HCT116 (cell line): ENCODE measurements at regions not wholly inside any gene's neighbourhood (a gene's known extent, or its start where the extent isn't known, plus 50 kb on each side); places are given as distances from the start of the nearest gene placed in this dataset.

Experiments
- ATAC-seq: fragments of 200-7000 bp; cut with Tn5 transposase; 2 replicates; pipeline ENCODE4 v1.9.1; 2020; ENCODE audit warnings: mild to moderate bottlenecking, moderate library complexity
- BruUV-seq: library from RNA; stranded (reverse); fragments of 400-500 nt; replicated peaks from 2 replicates; lab custom pipeline; 2021; lab: Mats Ljungman, UMichigan
- CTCF ChIA-PET: fragments of 300-600 bp; sonication (Branson Sonifier 250); formaldehyde crosslinking; loops from one replicate; lab custom pipeline; 2021; ENCODE audit warnings: antibody characterized with exemption; lab: Charles Lee
- POLR2A ChIA-PET: fragments of 300-600, 350-600 bp; sonication (Branson Sonifier 250); formaldehyde crosslinking; loops from one replicate; lab custom pipeline; 2021; ENCODE audit warnings: antibody characterized with exemption; lab: Charles Lee
- RAD21 ChIA-PET, 2 experiments: fragments of 300-600 bp; sonication (Branson Sonifier 250); formaldehyde crosslinking; loops; one replicate each; lab custom pipeline; 2023; ENCODE audit warnings: low total read pairs in 2 of 2; ENCODE audit not compliant: uncharacterized antibody in 2 of 2, unreplicated experiment in 2 of 2, low non-redundant PET in 1 of 2; lab: Charles Lee
- DNase-seq: peaks from one replicate; pipeline ENCODE4 v3.0.0-alpha.2; 2010; ENCODE audit warnings: low read depth, low spot score
- H2AFZ ChIP-seq: fragments of 200-600 bp; shearing (Covaris generic), sonication (generic); 2 replicates; pipeline ENCODE4 v1.6.1; 2017; ENCODE audit warnings: low read depth, mixed run types, mixed read lengths, antibody characterized with exemption, low read length; ENCODE audit not compliant: poor library complexity, severe bottlenecking
- H3K27ac ChIP-seq: 2 replicates; pipeline ENCODE4 v1.5.1; 2012; ENCODE audit warnings: low read depth, low read length
- H3K27me3 ChIP-seq: fragments of 200-600 bp; sonication (generic); 2 replicates; pipeline ENCODE4 v1.6.1; 2016; ENCODE audit warnings: mixed run types, low read length, mixed read lengths; ENCODE audit not compliant: insufficient read depth
- H3K36me3 ChIP-seq, 2 experiments: fragments of 200-500 bp in 1 of 2; fragments of 200-600 bp in 1 of 2; sonication (Bioruptor generic) in 1 of 2; sonication (generic) in 1 of 2; 2 replicates each; pipeline versions ENCODE4 v1.5.1 to v1.6.1; 2014 to 2016; ENCODE audit warnings: low read length in 2 of 2, inconsistent platforms in 1 of 2, mixed read lengths in 1 of 2, mixed run types in 1 of 2; ENCODE audit not compliant: insufficient read depth in 2 of 2, control insufficient read depth in 1 of 2
- H3K4me1 ChIP-seq, 2 experiments: fragments of 200-600 bp in 1 of 2; sonication (generic) in 1 of 2; 2 replicates each; pipeline versions ENCODE4 v1.5.1 to v1.6.1; 2012 to 2017; ENCODE audit warnings: low read length in 2 of 2, inconsistent platforms in 1 of 2, mild to moderate bottlenecking in 1 of 2, mixed read lengths in 1 of 2, mixed run types in 1 of 2, moderate library complexity in 1 of 2; ENCODE audit not compliant: insufficient read depth in 2 of 2, control insufficient read depth in 1 of 2
- H3K4me2 ChIP-seq: fragments of 200-600 bp; sonication (generic); 2 replicates; pipeline ENCODE4 v1.6.1; 2017; ENCODE audit warnings: mixed run types, low read length, mixed read lengths
- H3K4me3 ChIP-seq, 2 experiments: fragments of 200-600 bp in 1 of 2; sonication (generic) in 1 of 2; replicated peaks in 1 of 2; 2 replicates each; pipeline ENCODE4 v1.5.1; 2011 to 2016; ENCODE audit warnings: low read length in 2 of 2, control low read depth in 1 of 2, low read depth in 1 of 2, mild to moderate bottlenecking in 1 of 2, mixed read lengths in 1 of 2, mixed run types in 1 of 2
- H3K79me2 ChIP-seq: fragments of 200-600 bp; sonication (generic); 2 replicates; pipeline ENCODE4 v1.6.1; 2017; ENCODE audit warnings: mild to moderate bottlenecking, mixed run types, low read length, moderate library complexity, mixed read lengths; ENCODE audit not compliant: insufficient read depth
- H3K9ac ChIP-seq: fragments of 200-600 bp; sonication (generic); 2 replicates; pipeline ENCODE4 v1.6.1; 2016; ENCODE audit warnings: low read length, mixed read lengths
- H3K9me2 ChIP-seq: fragments of 200-600 bp; sonication (generic), shearing (Covaris generic); 2 replicates; pipeline ENCODE4 v1.6.1; 2017; ENCODE audit warnings: mixed run types, mild to moderate bottlenecking, moderate library complexity; ENCODE audit not compliant: insufficient read depth
- H3K9me3 ChIP-seq, 2 experiments: fragments of 200-500 bp in 1 of 2; fragments of 200-600 bp in 1 of 2; sonication (Bioruptor generic) in 1 of 2; sonication (generic) in 1 of 2; 2 replicates each; pipeline ENCODE4 v1.6.1; 2014 to 2017; ENCODE audit warnings: low read length in 2 of 2, mixed read lengths in 2 of 2, inconsistent platforms in 1 of 2, low read depth in 1 of 2, mild to moderate bottlenecking in 1 of 2, mixed run types in 1 of 2, moderate library complexity in 1 of 2; ENCODE audit not compliant: control insufficient read depth in 1 of 2, insufficient read depth in 1 of 2
- H4K20me1 ChIP-seq: fragments of 200-600 bp; sonication (generic), shearing (Covaris generic); 2 replicates; pipeline ENCODE4 v1.6.1; 2017; ENCODE audit warnings: mixed run types, mild to moderate bottlenecking, moderate library complexity; ENCODE audit not compliant: insufficient read depth
- CBX3 ChIP-seq: IDR thresholded peaks from 2 replicates; pipeline ENCODE4 v1.6.1; 2012; ENCODE audit warnings: low read depth
- CEBPB ChIP-seq: IDR thresholded peaks from 2 replicates; pipeline ENCODE4 v1.6.1; 2012; ENCODE audit warnings: low read depth
- CTCF ChIP-seq, 3 experiments: fragments of 200-600 bp in 1 of 3; sonication (generic) in 1 of 3; IDR thresholded peaks in 2 of 3; conservative IDR thresholded peaks in 1 of 3; 2 replicates each; pipeline ENCODE4 v1.5.1; 2012 to 2017; ENCODE audit warnings: low read depth in 2 of 3, low read length in 2 of 3, antibody characterized with exemption in 1 of 3, borderline replicate concordance in 1 of 3, control low read depth in 1 of 3, mild to moderate bottlenecking in 1 of 3, mixed read lengths in 1 of 3, mixed run types in 1 of 3, moderate library complexity in 1 of 3; ENCODE audit not compliant: insufficient read depth in 1 of 3
- EGR1 ChIP-seq: IDR thresholded peaks from 2 replicates; pipeline ENCODE4 v1.6.1; 2012; ENCODE audit warnings: low read depth
- EZH2 ChIP-seq: fragments of 200-600 bp; sonication (generic); IDR thresholded peaks from 2 replicates; pipeline ENCODE4 v1.6.1; 2017; ENCODE audit warnings: antibody characterized with exemption, mixed run types
- FOSL1 ChIP-seq: IDR thresholded peaks from 2 replicates; pipeline ENCODE4 v1.6.1; 2012; ENCODE audit warnings: low read depth
- JUND ChIP-seq: IDR thresholded peaks from 2 replicates; pipeline ENCODE4 v1.6.1; 2012
- MAX ChIP-seq: IDR thresholded peaks from 2 replicates; pipeline ENCODE4 v1.6.1; 2012
- POLR2A ChIP-seq: IDR thresholded peaks from 2 replicates; pipeline ENCODE4 v1.7.0; 2011; ENCODE audit warnings: borderline replicate concordance; ENCODE audit not compliant: insufficient read depth, insufficient read length; ENCODE audit errors: extremely low read depth
- POLR2AphosphoS5 ChIP-seq: IDR thresholded peaks from 2 replicates; pipeline ENCODE4 v1.6.1; 2011; ENCODE audit warnings: mild to moderate bottlenecking, low read depth, low read length, moderate library complexity
- RAD21 ChIP-seq: IDR thresholded peaks from 2 replicates; pipeline ENCODE4 v1.6.1; 2012; ENCODE audit warnings: low read depth, mild to moderate bottlenecking
- REST ChIP-seq: IDR thresholded peaks from 2 replicates; pipeline ENCODE4 v1.6.1; 2012; ENCODE audit warnings: low read depth
- SIN3A ChIP-seq: IDR thresholded peaks from 2 replicates; pipeline ENCODE4 v1.6.1; 2012; ENCODE audit warnings: low read depth
- SP1 ChIP-seq: IDR thresholded peaks from 2 replicates; pipeline ENCODE4 v1.6.1; 2012; ENCODE audit warnings: low read depth
- TCF7L2 ChIP-seq: IDR thresholded peaks from 2 replicates; pipeline ENCODE4 v1.7.0; 2011; ENCODE audit warnings: borderline replicate concordance, inconsistent platforms; ENCODE audit not compliant: insufficient read depth, insufficient read length; ENCODE audit errors: extremely low read depth
- ZFX ChIP-seq: fragments of 450-650 bp; IDR thresholded peaks from 2 replicates; pipeline ENCODE4 v1.6.1; 2017
- intact Hi-C: fragments of 100-400 bp; cut with micrococcal nuclease; formaldehyde crosslinking; loops from 2 replicates; pipeline ENCODE4 v1.10.0; 2022

GRCh38 chr6:153843420-153843819, 195.6 kb upstream of the OPRM1 start:
- Histone ChIP-seq H4K20me1 (no peaks in the 10 kb centered on the region), H2AFZ (no peak overlapping the region), H3K9me2 (no peaks in the 10 kb centered on the region), H3K27ac (no peak overlapping the region), H3K4me1 (no peaks in the 10 kb centered on the region), H3K36me3 (no peaks in the 10 kb centered on the region), H3K4me2 (no peak overlapping the region), H3K9me3 (no peaks in the 10 kb centered on the region), H3K4me3 (no peak overlapping the region), H3K79me2 (no peaks in the 10 kb centered on the region), H3K27me3 (peaks cover 18% of the 10 kb centered on the region; the same call in 1 of the 2 replicates), H3K9ac (no peak overlapping the region)
- ChIA-PET POLR2A (no interaction called here), CTCF (no interaction called here), RAD21 (no interaction called here)
- BruUV-seq: no TSS peak
- TF ChIP-seq SIN3A (no peak), MAX (no peak), REST (no peak), ZFX (no peak), CBX3 (no peak), JUND (no peak), RAD21 (no peak)
- ATAC-seq (no peak), DNase-seq (no peak)
- intact Hi-C loops: no loop called here

- Histone ChIP-seq H3K27ac (no peak overlapping the region), H3K9me2 (no peaks in the 10 kb centered on the region), H3K79me2 (no peaks in the 10 kb centered on the region), H2AFZ (no peak overlapping the region), H3K9ac (no peak overlapping the region), H4K20me1 (no peaks in the 10 kb centered on the region), H3K4me3 (no peak overlapping the region), H3K36me3 (no peaks in the 10 kb centered on the region), H3K27me3 (peaks cover 22% of the 10 kb centered on the region; the same call in 1 of the 2 replicates), H3K9me3 (no peaks in the 10 kb centered on the region), H3K4me2 (no peak overlapping the region), H3K4me1 (no peaks in the 10 kb centered on the region)
- POLR2A ChIA-PET: no interaction called here
- no TSS peak for BruUV-seq
- no peak for DNase-seq
- CTCF ChIA-PET: no interaction called here
- intact Hi-C loops: no loop called here
- no peak for ATAC-seq
- RAD21 ChIA-PET: no interaction called here
- TF ChIP-seq SP1 (no peak), POLR2A (no peak), POLR2AphosphoS5 (no peak), FOSL1 (no peak), EZH2 (no peak), TCF7L2 (no peak), CBX3 (no peak), CEBPB (no peak), SIN3A (no peak), EGR1 (no peak), CTCF (IDR thresholded peaks at IDR 0.05 in 2 of 3, conservative IDR thresholded peaks at IDR 0.05 in 1 of 3; ENCODE audit: borderline replicate concordance in 1 of 3, insufficient read depth in 1 of 3, low read depth in 2 of 3, low read length in 2 of 3) (no peak)
Observed at GRCh38 chr6:153842491-153842890, 196.5 kb upstream of the OPRM1 start.
